ENCODE measurements at regions not wholly inside any gene's neighbourhood (a gene's known extent, or its start where the extent isn't known, plus 50 kb on each side); places are given as distances from the start of the nearest gene placed in this dataset.

DNA sequence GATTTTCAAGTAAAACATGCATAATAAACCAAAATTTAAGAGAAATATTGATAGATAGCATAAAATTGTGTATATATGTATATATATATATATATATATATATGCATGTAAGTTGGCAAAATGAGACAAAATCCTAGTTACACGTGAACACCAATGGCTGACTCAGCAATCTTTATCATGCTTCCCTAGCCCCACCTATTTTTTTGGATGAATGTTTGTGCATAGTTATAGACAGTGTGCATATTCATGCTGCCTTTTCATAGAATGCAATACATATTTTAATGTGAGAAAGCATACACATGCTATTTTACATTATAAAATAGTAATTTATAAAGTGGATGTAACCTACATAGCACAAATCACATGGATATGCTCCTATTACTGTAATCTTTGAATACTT is 230.3 kb downstream of the SH2D4B start:
- TF ChIP-seq, protein P1, sequence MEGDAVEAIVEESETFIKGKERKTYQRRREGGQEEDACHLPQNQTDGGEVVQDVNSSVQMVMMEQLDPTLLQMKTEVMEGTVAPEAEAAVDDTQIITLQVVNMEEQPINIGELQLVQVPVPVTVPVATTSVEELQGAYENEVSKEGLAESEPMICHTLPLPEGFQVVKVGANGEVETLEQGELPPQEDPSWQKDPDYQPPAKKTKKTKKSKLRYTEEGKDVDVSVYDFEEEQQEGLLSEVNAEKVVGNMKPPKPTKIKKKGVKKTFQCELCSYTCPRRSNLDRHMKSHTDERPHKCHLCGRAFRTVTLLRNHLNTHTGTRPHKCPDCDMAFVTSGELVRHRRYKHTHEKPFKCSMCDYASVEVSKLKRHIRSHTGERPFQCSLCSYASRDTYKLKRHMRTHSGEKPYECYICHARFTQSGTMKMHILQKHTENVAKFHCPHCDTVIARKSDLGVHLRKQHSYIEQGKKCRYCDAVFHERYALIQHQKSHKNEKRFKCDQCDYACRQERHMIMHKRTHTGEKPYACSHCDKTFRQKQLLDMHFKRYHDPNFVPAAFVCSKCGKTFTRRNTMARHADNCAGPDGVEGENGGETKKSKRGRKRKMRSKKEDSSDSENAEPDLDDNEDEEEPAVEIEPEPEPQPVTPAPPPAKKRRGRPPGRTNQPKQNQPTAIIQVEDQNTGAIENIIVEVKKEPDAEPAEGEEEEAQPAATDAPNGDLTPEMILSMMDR (IDR thresholded peaks at IDR 0.05; ENCODE audit: extremely low read depth, missing control alignments), result no peak
- DNase-seq (ENCODE audit: low spot score), result no peak

DNA sequence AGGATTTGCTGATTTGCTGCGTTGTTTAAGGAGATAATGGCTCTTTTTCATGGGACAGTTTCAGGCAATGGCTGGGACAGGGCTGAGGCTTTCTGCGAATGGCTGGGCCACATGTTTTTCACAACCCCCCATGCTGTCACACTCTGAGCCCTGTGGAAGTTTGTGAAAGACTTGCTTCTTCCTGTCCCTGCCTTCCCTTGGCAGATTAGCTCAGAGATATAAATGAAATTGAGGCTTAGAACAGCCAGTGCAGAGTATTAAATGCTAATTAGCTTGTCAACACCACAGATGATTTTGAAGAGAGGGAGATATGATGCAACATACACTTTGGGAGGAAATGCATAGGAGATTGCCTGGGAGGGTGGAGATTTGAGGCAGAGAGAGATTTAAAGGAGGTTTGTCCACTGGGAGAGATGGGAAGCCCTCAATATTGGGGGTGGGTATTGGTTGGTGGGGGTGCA is 232.0 kb downstream of the SH2D4B start:
- TF ChIP-seq, protein P1 (IDR thresholded peaks at IDR 0.05; ENCODE audit: extremely low read depth, missing control alignments), result no peak
- DNase-seq (ENCODE audit: low spot score), result no peak

DNA sequence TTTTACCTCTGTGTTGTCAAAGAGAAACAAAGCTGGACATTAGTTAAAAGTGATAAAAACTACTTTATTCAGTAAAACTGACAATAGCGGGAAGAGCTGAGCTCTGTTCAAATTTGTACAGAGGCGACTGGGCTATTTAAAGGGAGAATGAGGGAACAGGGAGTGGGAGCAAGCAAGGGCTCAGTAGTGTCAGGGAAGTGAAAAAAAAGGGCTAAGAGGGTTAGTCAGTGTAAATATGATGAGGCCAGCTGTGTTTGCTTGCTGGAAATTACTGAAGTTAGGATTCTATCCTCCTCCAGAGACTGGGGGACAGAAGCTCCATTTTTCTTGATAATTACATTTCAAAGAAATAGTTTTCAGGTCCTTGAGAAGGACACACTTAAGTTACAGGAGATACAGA is 232.5 kb downstream of the SH2D4B start:
- TF ChIP-seq, protein P1 (IDR thresholded peaks at IDR 0.05; ENCODE audit: extremely low read depth, missing control alignments), result no peak
- no peak for DNase-seq (ENCODE audit: low spot score)

DNA sequence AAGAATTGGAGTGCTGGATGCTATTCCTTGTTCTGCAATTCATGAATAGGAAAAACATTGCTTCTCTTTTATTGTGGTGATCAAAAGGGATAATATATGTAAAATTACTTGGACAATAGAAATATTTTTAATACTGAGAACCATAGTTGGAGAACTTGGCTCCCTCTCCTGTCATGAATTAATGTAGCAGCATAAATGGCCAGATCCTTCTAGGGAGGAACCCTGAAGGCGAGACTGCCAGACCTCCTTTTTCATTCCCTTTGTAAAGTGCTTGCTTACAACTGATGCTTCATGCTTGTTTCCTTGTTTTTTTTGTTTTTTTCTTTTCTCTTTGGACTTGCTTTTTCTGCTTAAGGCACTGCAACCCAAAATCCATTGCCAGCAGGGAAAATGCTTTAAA is 233.6 kb downstream of the SH2D4B start:
- DNase-seq (ENCODE audit: low spot score), result no peak
- TF ChIP-seq, protein P1 (IDR thresholded peaks at IDR 0.05; ENCODE audit: extremely low read depth, missing control alignments), result no peak

DNA sequence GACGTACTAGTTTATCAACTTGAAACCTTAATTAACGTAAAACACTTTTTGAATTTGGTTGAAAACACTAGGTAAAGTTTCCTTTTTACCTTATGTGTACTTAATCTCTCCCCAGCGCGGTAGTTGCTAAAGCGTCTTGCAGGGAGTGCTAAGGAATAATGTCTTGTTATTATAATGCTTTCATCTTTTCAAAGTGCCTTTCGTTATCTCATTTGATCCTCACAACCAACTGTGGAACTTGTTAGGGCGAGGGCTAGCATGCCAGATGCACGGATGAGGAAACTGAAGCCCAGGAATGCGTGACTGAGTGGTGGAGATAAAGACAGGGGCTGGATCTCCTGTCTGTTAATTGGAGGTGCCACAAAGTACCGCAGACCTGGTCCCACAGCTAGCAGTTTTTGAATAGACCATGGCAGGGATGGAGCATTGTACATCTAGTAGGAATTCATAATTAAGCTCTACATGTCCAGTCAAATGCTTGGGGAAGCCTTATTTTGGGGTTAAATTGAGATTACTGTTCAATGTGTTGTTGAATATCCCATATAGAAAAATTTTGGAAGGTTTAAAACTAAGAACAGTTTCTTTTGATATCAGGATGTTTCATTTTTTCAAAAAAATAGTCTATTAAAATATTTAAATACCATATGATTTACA is 234.3 kb downstream of the SH2D4B start:
- DNase-seq (ENCODE audit: low spot score), result no peak
- TF ChIP-seq, protein P1 (IDR thresholded peaks at IDR 0.05; ENCODE audit: extremely low read depth, missing control alignments), result no peak

DNA sequence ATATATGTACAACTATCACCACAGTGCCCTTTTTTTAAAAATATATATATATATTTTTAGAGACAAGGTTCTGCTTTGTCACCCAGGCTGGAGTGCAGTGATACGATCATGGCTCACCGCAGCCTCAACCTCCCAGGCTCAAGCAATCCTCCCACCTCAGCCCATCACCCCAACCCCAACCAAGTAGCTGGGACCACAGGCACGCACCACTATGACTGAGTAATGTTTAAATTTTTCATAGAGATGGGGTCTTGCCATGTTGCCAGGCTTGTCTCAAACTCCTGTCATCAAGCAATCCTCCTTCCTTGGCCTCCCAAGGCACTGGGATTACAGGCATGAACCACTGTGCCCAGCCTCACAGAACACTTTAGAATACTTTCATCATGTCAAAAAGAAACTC is 234.9 kb downstream of the SH2D4B start:
- no peak for DNase-seq (ENCODE audit: low spot score)
- TF ChIP-seq, protein P1 (IDR thresholded peaks at IDR 0.05; ENCODE audit: extremely low read depth, missing control alignments), result no peak

DNA sequence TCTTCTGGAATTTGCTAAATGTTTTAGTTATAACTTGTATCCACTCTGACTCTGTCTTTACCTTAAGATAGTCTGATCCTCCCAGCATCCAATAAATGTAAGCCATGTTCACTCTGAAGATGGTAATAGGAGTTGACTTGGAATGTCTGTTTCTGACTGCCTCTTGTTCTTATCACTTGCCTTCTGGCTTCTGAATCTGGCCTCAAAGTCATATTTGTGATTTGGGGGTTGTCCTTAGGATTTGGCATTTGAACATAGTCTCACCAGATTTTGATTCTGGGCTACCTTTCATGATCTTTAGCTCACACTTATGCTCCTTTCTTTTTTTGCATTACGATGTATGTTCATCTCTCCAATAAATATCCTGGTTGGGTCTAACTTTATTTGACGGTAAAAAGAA is 247.0 kb downstream of the SH2D4B start:
- TF ChIP-seq, protein P1 (IDR thresholded peaks at IDR 0.05; ENCODE audit: extremely low read depth, missing control alignments), result no peak
- DNase-seq (ENCODE audit: low spot score), result no peak

Data from GM20000 (cell line).